Neural cell (in vitro differentiated cells): ENCODE measurements at regions not wholly inside any gene's neighbourhood (a gene's known extent, or its start where the extent isn't known, plus 50 kb on each side); places are given as distances from the start of the nearest gene placed in this dataset.

Experiments used
- H2AFZ ChIP-seq: fragments of 200-600, 300-800 bp; sonication (generic), shearing (Covaris generic); 2 replicates; pipeline ENCODE4 v1.6.0; 2014; ENCODE audit warnings: low read depth, mild to moderate bottlenecking, antibody characterized with exemption, low read length, moderate library complexity
- H3F3A ChIP-seq: fragments of 200-600 bp; shearing (Covaris generic); 2 replicates; pipeline ENCODE4 v1.6.1; 2016; ENCODE audit warnings: mild to moderate bottlenecking, moderate library complexity, mixed read lengths, antibody characterized with exemption, low read length; ENCODE audit not compliant: insufficient read depth, poor library complexity, severe bottlenecking
- H3K27ac ChIP-seq: fragments of 200-600, 300-800 bp; sonication (generic), shearing (Covaris generic); 2 replicates; pipeline ENCODE4 v1.5.1; 2014; ENCODE audit warnings: mild to moderate bottlenecking, low read length, moderate library complexity
- H3K27me3 ChIP-seq: fragments of 300-800, 200-600 bp; sonication (generic), shearing (Covaris generic); 2 replicates; pipeline ENCODE4 v1.6.0; 2014; ENCODE audit warnings: mild to moderate bottlenecking, low read depth, low read length, moderate library complexity; ENCODE audit not compliant: insufficient read depth
- H3K36me3 ChIP-seq: fragments of 300-800, 200-600 bp; sonication (generic), shearing (Covaris generic); 2 replicates; pipeline ENCODE4 v1.5.1; 2014; ENCODE audit warnings: mild to moderate bottlenecking, antibody characterized with exemption, low read length, moderate library complexity; ENCODE audit not compliant: insufficient read depth
- H3K4me2 ChIP-seq: fragments of 300-800, 200-600 bp; sonication (generic), shearing (Covaris generic); 2 replicates; pipeline ENCODE4 v1.6.0; 2014; ENCODE audit warnings: mild to moderate bottlenecking, low read length
- H3K4me3 ChIP-seq: fragments of 300-800, 200-600 bp; sonication (generic), shearing (Covaris generic); 2 replicates; pipeline ENCODE4 v1.5.1; 2014; ENCODE audit warnings: mild to moderate bottlenecking, low read length, moderate library complexity
- H3K79me2 ChIP-seq: fragments of 200-600 bp; shearing (Covaris generic); replicated peaks from 2 replicates; pipeline ENCODE4 v1.6.0; 2014; ENCODE audit warnings: mild to moderate bottlenecking, low read length, moderate library complexity; ENCODE audit not compliant: insufficient read depth
- H3K9ac ChIP-seq: fragments of 300-800, 200-600 bp; sonication (generic), shearing (Covaris generic); 2 replicates; pipeline ENCODE4 v1.6.1; 2016; ENCODE audit warnings: mild to moderate bottlenecking, low read length, mixed read lengths
- H3K9me2 ChIP-seq: fragments of 200-600 bp; shearing (Covaris generic); 2 replicates; pipeline ENCODE4 v1.6.1; 2016; ENCODE audit warnings: mild to moderate bottlenecking, low read length, mixed read lengths; ENCODE audit not compliant: insufficient read depth
- H3K9me3 ChIP-seq: fragments of 200-600, 300-800 bp; sonication (generic), shearing (Covaris generic); 2 replicates; pipeline ENCODE4 v1.6.1; 2016; ENCODE audit warnings: mild to moderate bottlenecking, mixed run types, low read length, moderate library complexity, mixed read lengths
- H4K20me1 ChIP-seq: fragments of 200-600 bp; shearing (Covaris generic); 2 replicates; pipeline ENCODE4 v1.6.1; 2016; ENCODE audit warnings: mild to moderate bottlenecking, mixed run types; ENCODE audit not compliant: insufficient read depth
- CTCF ChIP-seq: fragments of 450-650 bp; IDR thresholded peaks from 2 replicates; pipeline ENCODE4 v1.5.1; 2014; ENCODE audit warnings: antibody characterized with exemption, mild to moderate bottlenecking, moderate library complexity; ENCODE audit not compliant: poor library complexity, severe bottlenecking
- EP300 ChIP-seq: fragments of 450-650 bp; conservative IDR thresholded peaks from 2 replicates; pipeline ENCODE4 v1.6.1; 2014; ENCODE audit warnings: antibody characterized with exemption, mild to moderate bottlenecking, moderate library complexity; ENCODE audit not compliant: poor library complexity, severe bottlenecking
- EZH2 ChIP-seq: fragments of 200-600, 300-800 bp; shearing (Covaris generic), sonication (generic); IDR thresholded peaks from 2 replicates; pipeline ENCODE4 v1.6.1; 2014; ENCODE audit warnings: antibody characterized with exemption, low read length, borderline replicate concordance, mild to moderate bottlenecking; ENCODE audit not compliant: insufficient read depth, poor library complexity, severe bottlenecking
- MXI1 ChIP-seq: fragments of 450-650 bp; conservative IDR thresholded peaks from 2 replicates; pipeline ENCODE4 v1.6.1; 2014; ENCODE audit warnings: antibody characterized with exemption, mild to moderate bottlenecking; ENCODE audit not compliant: poor library complexity, severe bottlenecking
- POLR2AphosphoS5 ChIP-seq: IDR thresholded peaks from 2 replicates; pipeline ENCODE4 v1.6.1; 2012
- RAD21 ChIP-seq: fragments of 450-650 bp; conservative IDR thresholded peaks from 2 replicates; pipeline ENCODE4 v1.6.1; 2014; ENCODE audit warnings: antibody characterized with exemption, mild to moderate bottlenecking, moderate library complexity
- REST ChIP-seq: IDR thresholded peaks from 2 replicates; pipeline ENCODE4 v1.6.1; 2012; ENCODE audit warnings: borderline replicate concordance
- SMC3 ChIP-seq: fragments of 450-650 bp; conservative IDR thresholded peaks from 2 replicates; pipeline ENCODE4 v1.6.1; 2014; ENCODE audit warnings: antibody characterized with exemption, mild to moderate bottlenecking, moderate library complexity; ENCODE audit not compliant: poor library complexity
- TAF1 ChIP-seq: IDR thresholded peaks from 2 replicates; pipeline ENCODE4 v1.6.1; 2012; ENCODE audit warnings: low read depth

- Histone ChIP-seq H3K4me2 (no peak overlapping the region), H3K27me3 (no peaks in the 10 kb centered on the region), H3K9ac (no peak overlapping the region), H3K9me3 (no peaks in the 10 kb centered on the region), H3K79me2 (no peaks in the 10 kb centered on the region), H3K4me3 (no peak overlapping the region), H3K9me2 (no peaks in the 10 kb centered on the region), H3K27ac (no peak overlapping the region), H3F3A (no peaks in the 10 kb centered on the region), H2AFZ (no peak overlapping the region), H4K20me1 (no peaks in the 10 kb centered on the region), H3K36me3 (no peaks in the 10 kb centered on the region)
- TF ChIP-seq REST (no peak), MXI1 (no peak), TAF1 (no peak), EZH2 (no peak), CTCF (no peak), RAD21 (no peak), EP300 (no peak), SMC3 (no peak), POLR2AphosphoS5 (no peak)
Measured at GRCh38 chr18:28804512-28805202, 627.7 kb upstream of the CDH2 start.

GRCh38 chr18:28802546-28802945, 625.6 kb upstream of the CDH2 start:
- Histone ChIP-seq H4K20me1 (no peaks in the 10 kb centered on the region), H3K27me3 (no peaks in the 10 kb centered on the region), H3F3A (no peaks in the 10 kb centered on the region), H3K9me2 (no peaks in the 10 kb centered on the region), H3K9ac (no peak overlapping the region), H3K4me3 (no peak overlapping the region), H3K27ac (no peak overlapping the region), H3K4me2 (no peak overlapping the region), H3K36me3 (no peaks in the 10 kb centered on the region), H2AFZ (no peak overlapping the region), H3K79me2 (no peaks in the 10 kb centered on the region), H3K9me3 (no peaks in the 10 kb centered on the region)
- TF ChIP-seq MXI1 (no peak), EZH2 (no peak), EP300 (no peak), RAD21 (no peak), TAF1 (no peak), CTCF (no peak), POLR2AphosphoS5 (no peak), SMC3 (no peak), REST (no peak)
